GM12891 (cell line): ENCODE measurements at regions not wholly inside any gene's neighbourhood (a gene's known extent, or its start where the extent isn't known, plus 50 kb on each side); places are given as distances from the start of the nearest gene placed in this dataset.

Source experiments
- DNase-seq: peaks from one replicate; pipeline ENCODE4 v3.0.0; 2011; ENCODE audit warnings: low spot score; ENCODE audit not compliant: insufficient read length
- FAIRE-seq: peaks from 2 replicates; lab custom pipeline; 2011; peaks lifted over from hg19 to GRCh38; lab: Jason Lieb, UNC
- PAX5 ChIP-seq: IDR thresholded peaks from 2 replicates; pipeline ENCODE4 v1.6.1; 2011; ENCODE audit warnings: low read length, moderate library complexity, mild to moderate bottlenecking; ENCODE audit not compliant: insufficient read depth, severe bottlenecking
- POLR2A ChIP-seq: IDR thresholded peaks from 2 replicates; pipeline ENCODE4 v1.6.1; 2011; ENCODE audit warnings: low read depth, low read length, control low read depth
- POLR2AphosphoS5 ChIP-seq: IDR thresholded peaks from 2 replicates; pipeline ENCODE4 v1.6.1; 2011; ENCODE audit warnings: low read depth, low read length, control low read depth
- POU2F2 ChIP-seq: IDR thresholded peaks from 2 replicates; pipeline ENCODE4 v1.6.1; 2011; ENCODE audit warnings: low read depth, mild to moderate bottlenecking, control low read depth, low read length, moderate library complexity
- SPI1 ChIP-seq: IDR thresholded peaks from 2 replicates; pipeline ENCODE4 v1.6.1; 2011; ENCODE audit warnings: low read depth, low read length, control low read depth
- TAF1 ChIP-seq: IDR thresholded peaks from 2 replicates; pipeline ENCODE4 v1.6.1; 2011; ENCODE audit warnings: low read depth, low read length, control low read depth

GRCh38 chr6:16978686-16979085 lies 123.2 kb upstream of the STMND1 start:
- TF ChIP-seq PAX5 (no peak), POU2F2 (no peak), POLR2AphosphoS5 (no peak), POLR2A (no peak)
- FAIRE-seq = no peak
- DNase-seq = no peak

GRCh38 chr6:16976385-16977183 lies 125.3 kb upstream of the STMND1 start:
- FAIRE-seq (no peak), DNase-seq (no peak)
- TF ChIP-seq POU2F2 = no peak
- no peak for TF ChIP-seq SPI1
- TF ChIP-seq PAX5 = no peak
- TF ChIP-seq POLR2AphosphoS5 = no peak

GRCh38 chr6:16974704-16975359 lies 127.0 kb upstream of the STMND1 start:
- DNase-seq (no peak), FAIRE-seq (no peak)
- no peak for TF ChIP-seq POLR2A
- TF ChIP-seq SPI1 = no peak
- no peak for TF ChIP-seq TAF1
- TF ChIP-seq PAX5 = no peak
- no peak for TF ChIP-seq POU2F2
- TF ChIP-seq POLR2AphosphoS5 = no peak

- FAIRE-seq = no peak
- TF ChIP-seq PAX5 = no peak
- no peak for TF ChIP-seq POLR2A
- TF ChIP-seq POLR2AphosphoS5 = no peak
- TF ChIP-seq SPI1 = no peak
- no peak for TF ChIP-seq TAF1
- no peak for TF ChIP-seq POU2F2
- no peak for DNase-seq
These were observed 127.5 kb upstream of the STMND1 start for GRCh38 chr6:16974387-16974673.

GRCh38 chr6:16973545-16974386 lies 128.1 kb upstream of the STMND1 start:
- TF ChIP-seq POU2F2 (no peak), POLR2A (no peak), PAX5 (no peak), POLR2AphosphoS5 (no peak), TAF1 (no peak), SPI1 (no peak)
- DNase-seq = no peak
- no peak for FAIRE-seq

GRCh38 chr6:16973051-16973450 lies 128.8 kb upstream of the STMND1 start:
- TF ChIP-seq SPI1 (no peak), POU2F2 (no peak), TAF1 (no peak)
- no peak for DNase-seq
- no peak for FAIRE-seq

- DNase-seq (no peak), FAIRE-seq (no peak)
- no peak for TF ChIP-seq POLR2AphosphoS5
- TF ChIP-seq SPI1 = no peak
- TF ChIP-seq POLR2A = no peak
- no peak for TF ChIP-seq POU2F2
- TF ChIP-seq TAF1 = no peak
- no peak for TF ChIP-seq PAX5
These were observed 129.3 kb upstream of the STMND1 start for GRCh38 chr6:16972535-16972934.

- FAIRE-seq = no peak
- TF ChIP-seq PAX5 = no peak
- no peak for TF ChIP-seq POLR2A
- TF ChIP-seq POU2F2 = no peak
- no peak for TF ChIP-seq TAF1
- TF ChIP-seq SPI1 = no peak
- TF ChIP-seq POLR2AphosphoS5 = no peak
- no peak for DNase-seq
These were observed 131.9 kb upstream of the STMND1 start for GRCh38 chr6:16969699-16970655.

- FAIRE-seq = no peak
- TF ChIP-seq POLR2A (no peak), POLR2AphosphoS5 (no peak), TAF1 (no peak), POU2F2 (no peak), PAX5 (no peak), SPI1 (no peak)
- DNase-seq = no peak
These were observed 133.7 kb upstream of the STMND1 start for GRCh38 chr6:16968101-16968500.
